Jurkat, Clone E6-1 (cell line): ENCODE measurements at regions not wholly inside any gene's neighbourhood (a gene's known extent, or its start where the extent isn't known, plus 50 kb on each side); places are given as distances from the start of the nearest gene placed in this dataset.
"Not testable (repeated sequence)": the region's sequence is repeated elsewhere in the genome, so short reads cannot be mapped to it uniquely, and the experiment has no call there.

ENCODE experiments used
- DNase-seq: peaks from one replicate; pipeline ENCODE4 v3.0.0-alpha.2; 2011; ENCODE audit warnings: low read depth, low spot score
- H3K4me3 ChIP-seq: 2 replicates; pipeline ENCODE4 v1.5.1; 2011; ENCODE audit warnings: mild to moderate bottlenecking, low read length, control low read depth, moderate library complexity

DNA sequence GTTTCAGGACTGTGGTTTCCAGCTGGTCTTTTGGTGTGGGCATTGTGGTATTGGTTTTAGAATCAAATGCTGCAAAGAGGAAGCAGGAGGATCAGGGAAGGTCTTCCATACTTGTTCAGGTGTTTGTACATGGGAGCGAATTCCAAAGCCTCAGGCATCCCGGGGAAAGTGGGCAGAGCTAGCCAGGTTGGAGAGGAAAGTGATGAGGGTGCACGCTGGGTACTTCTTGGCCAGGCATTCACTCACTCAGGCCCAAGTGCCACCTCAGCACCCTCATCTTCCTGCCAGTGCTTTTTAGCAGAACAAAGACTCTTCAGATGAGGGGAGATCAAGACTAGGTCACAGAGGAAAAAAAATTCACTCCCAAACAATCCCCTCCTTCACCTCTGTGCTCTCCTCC, 241.1 kb upstream of the TBX18 start:
- no peak overlapping the region for H3K4me3 ChIP-seq
- DNase-seq, result no peak

DNA sequence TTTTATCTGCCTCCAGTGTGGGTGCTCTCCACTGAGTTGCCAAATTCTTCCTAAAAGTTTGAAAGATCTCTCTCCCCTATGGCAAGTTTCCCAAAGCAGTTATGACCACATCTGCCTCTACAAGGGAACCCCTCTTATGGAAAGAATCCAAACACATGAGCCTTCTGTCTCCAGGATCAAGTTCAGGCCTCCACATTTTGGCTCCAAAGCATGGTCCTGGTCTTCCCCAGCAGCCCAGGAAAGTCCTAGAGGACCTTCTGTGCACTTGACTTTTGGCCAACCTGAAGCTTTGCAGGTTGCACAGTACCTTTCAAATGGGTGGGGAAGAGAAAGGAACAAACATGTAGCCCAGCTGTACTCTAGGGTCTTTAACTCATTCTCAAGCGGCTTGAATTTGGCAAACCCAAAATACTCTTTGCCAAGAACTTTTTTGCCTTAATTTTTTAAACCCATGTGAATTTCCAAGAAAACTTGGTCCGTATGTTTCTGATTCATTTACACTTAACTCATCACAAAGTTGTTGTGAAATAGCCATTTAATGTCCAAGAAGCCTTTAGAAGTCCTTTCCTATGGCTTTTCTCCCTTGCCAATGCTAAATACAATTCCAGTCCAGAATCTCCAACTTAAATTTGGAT, 240.1 kb upstream of the TBX18 start:
- H3K4me3 ChIP-seq, result no peak overlapping the region
- DNase-seq, result no peak

DNA sequence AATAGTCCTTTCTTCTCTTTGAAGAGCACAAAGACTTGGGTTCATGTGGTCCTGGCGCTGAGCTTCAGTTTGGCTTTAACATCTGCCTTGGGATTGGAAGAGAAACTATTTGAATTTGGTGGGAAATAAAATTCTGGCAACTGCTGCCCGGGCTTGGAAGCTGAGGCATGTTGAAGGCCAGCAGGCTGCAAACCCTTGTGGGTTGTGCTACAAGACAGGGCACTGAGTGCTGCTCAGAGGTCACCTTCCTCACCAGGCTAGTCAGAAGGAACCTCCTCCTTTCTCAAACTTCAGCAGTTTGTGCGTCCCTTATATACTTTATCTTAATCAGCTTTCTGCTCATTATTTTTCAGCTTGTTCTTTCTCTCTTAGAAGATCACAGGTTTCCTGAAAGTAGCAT, 238.4 kb upstream of the TBX18 start:
- no peak for DNase-seq
- no peak overlapping the region for H3K4me3 ChIP-seq

DNA sequence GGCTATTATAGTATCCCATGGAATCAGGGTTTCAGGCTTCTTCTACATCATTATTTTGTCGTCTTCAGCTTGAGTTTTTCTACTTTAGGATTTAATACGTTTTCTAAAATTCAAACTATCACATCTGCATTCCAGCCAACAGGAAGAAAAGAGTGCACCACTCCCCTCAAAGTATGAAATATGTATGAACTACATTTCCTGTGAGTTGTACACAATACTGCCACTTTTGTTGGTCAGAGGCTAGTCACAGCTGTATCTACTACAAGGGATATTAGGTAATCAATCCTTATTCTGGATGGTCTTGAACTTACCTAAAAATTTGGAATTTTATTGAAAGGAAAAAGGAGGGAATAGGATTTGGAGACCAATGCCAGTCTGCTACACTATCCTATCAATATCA, 235.6 kb upstream of the TBX18 start:
- H3K4me3 ChIP-seq, result no peak overlapping the region
- DNase-seq, result no peak

DNA sequence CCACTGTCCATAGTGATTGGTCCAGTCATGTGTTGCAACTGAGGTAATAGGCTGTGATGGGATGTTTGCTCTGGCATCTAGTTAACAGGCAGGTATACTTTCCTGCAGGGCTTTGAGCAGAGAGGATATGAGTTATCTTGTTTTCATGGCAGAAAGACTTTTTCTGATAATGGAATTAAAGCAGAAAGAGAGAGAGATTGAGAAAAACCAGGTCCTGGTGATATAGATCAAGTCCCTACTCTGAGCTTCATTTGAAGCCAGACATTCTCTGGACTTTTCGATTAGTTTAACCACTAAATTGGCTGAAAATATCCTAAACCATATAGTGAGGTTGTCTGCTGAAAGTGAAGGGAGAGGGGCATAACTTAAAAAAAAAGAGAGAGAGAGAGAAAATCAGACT, 233.8 kb upstream of the TBX18 start:
- no peak for DNase-seq
- H3K4me3 ChIP-seq, result no peak overlapping the region

DNA sequence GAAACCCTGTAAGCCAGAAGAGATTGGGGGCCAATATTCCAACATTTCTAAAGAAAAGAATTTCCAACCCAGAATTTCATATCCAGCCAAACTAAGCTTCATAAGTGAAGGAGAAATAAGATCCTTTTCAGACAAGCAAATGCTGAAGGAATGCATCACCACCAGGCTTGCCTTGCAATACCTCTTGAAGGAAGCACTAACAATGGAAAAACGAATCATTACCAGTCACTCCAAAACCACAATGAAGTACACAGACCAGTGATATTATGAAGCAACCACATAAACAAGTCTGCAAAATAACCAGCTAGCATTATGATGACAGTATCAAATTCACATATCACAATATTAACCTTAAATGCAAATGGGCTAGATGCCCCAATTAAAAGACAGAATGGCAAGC, 224.4 kb upstream of the TBX18 start:
- H3K4me3 ChIP-seq, DNase-seq: not testable (repeated sequence)

DNA sequence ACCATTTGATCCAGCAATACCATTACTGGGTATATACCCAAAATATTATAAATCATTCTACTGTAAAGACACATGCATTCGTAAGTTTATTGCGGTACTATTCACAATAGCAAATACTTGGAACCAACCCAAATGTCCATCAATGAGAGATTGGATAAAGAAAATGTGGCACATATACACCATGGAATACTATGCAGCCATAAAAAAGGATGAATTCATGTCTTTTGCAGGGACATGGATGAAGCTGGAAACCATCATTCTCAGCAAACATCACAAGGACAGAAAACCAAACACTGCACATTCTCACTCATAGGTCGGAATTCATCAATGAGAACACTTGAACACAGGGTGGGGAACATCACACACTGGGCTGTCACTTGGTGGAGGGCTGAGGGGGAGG, 221.1 kb upstream of the TBX18 start:
- not testable (repeated sequence) for DNase-seq, H3K4me3 ChIP-seq

DNA sequence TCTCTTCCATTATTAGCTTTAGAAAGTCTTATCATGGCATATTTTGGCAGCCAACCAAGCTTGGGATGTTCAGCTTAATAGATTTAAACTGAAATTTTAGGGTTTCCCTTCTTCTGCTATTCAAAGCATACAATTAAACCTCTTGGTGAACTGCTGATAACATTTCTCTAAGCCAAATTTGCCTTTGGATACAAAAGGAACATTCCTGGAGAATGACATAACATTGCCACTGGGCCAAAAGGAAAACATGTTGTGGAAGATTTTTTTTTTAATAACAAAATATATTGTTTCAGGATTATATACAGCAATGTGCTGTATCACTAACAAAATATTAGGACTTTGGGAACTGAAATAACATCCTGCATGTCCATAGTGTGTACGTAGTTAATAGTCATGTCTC, 215.1 kb upstream of the TBX18 start:
- H3K4me3 ChIP-seq, result no peak overlapping the region
- no peak for DNase-seq

DNA sequence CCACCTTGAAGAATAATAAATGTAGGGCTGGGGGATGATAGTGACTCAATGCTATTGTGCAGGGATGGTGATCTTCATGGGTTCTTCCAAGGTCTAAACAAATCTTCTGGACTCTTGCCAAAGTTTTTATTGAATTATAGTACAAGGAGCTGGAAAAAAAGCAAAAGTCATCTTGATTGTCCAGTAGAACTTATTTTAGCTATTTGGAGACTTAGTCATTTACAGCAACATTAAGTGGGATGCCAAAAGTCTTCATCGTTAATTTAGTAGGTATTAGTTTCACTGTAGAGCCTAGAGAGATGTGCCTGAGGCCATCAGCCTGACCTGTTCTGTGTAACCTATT, 212.9 kb upstream of the TBX18 start:
- no peak overlapping the region for H3K4me3 ChIP-seq
- DNase-seq, result no peak

DNA sequence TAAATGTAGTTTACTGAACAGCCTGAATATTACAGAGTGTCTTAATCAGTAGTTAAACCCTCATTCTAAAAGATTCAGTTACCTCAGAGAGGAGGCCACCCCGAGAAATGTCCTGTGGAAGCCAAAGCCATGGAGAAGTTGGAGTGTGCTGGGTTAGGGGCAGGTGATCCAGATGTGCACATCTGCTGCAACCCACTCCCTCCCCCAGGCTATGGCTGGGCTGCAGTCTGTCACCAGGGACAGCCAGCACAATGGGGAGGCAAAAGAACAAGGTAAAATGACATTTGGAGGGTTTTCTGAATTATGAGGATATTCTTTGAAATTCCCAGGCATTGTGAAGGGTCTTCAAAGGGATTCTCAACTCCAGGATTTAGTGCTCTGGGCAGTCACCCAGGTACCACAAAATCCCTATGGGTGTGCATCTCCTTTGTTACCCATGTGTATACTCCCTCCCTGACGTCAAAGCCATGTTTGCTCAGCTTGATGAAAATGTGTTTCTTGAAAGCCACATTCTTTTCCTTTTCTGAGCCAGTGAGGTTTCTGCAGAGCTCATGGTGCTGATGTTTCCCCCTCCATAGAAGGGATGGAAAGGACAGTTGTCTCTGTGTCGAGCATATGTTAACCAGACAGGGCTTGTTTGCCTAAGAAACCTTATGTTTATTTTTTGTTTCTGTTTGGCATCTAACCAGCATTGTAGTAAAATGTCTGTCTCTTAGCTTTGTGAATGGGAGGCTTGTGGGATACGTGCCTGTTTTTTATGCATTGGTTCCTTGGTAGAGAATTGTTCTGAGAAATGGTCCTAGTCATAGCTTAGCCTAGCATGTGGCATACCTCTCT, 212.3 kb upstream of the TBX18 start:
- DNase-seq, result no peak
- no peak overlapping the region for H3K4me3 ChIP-seq

DNA sequence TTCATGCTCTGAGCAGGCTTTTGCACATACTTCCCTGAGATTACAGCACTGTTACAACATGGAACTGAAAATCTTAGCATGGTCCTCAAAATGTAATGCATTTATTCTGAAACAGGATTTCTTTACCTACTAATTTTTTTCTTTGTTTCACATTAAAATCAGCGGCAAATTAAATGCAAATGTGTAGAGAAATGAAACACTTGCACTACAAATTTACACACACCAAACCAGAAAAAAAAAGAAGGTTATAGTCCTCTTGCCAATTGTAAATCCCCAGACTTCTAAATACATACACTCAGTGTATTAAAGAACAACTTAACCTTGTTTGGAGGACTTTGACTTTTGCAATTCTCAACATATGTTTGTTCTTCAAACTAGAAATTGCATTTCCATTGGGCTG, 210.9 kb upstream of the TBX18 start:
- DNase-seq, result no peak
- H3K4me3 ChIP-seq, result no peak overlapping the region

DNA sequence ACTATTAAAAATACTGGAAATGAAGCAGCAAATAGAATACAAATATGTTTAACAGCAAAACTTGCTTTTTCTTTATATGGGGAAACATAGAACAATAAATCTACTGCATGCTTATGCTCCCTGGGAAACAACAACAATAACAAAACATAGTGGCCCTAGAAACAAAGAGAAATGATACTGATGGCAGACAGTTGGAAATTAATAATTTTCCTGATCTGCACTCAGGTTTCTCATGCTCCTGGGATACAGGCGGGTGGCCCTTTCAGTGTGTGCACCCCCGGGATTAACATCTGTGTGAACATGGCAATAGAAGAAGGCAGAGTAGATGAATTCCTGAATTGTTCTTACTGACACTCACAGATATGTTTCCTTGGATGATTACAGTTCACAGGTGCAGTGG, 209.2 kb upstream of the TBX18 start:
- no peak for DNase-seq
- no peak overlapping the region for H3K4me3 ChIP-seq

DNA sequence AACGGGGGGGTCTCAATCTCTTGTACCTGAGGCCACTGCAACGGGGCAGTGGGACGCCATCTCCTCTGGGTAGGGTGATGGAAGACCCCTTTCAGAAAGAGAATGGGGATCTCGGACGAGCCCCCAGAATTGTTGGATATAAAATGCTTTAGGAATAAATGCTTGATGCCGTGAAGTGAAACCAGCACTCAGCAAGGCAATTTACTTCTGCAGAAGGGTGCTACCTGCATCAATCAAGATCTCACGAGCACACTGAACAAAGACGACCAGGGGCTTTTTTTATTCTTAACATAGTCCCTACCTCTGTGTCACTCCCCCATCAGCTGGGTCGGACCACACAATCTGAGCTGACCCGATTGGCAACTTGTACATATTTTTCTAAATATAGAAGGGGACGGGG, 203.6 kb upstream of the TBX18 start:
- DNase-seq, result no peak
- H3K4me3 ChIP-seq, result no peak overlapping the region

DNA sequence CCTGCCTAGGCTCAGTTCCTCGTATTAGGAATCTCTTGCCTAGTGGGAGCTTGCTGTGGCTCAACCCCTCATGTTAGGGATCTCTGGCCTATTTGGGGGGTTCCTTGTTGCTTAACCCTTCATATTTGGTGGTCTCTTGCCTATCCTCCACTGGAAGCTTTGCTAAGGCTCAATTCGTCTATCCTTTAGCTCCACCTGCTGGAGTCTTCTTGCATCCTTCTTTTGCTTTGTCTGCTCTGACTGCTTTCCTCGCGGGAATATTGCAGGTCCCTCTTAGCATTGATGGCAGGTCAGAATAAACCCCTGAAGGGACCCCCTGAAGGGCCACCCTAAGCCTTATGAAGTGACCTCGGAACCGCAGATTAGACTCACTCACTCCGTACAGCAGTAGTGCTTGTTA, 203.0 kb upstream of the TBX18 start:
- H3K4me3 ChIP-seq, result no peak overlapping the region
- DNase-seq, result peak; percentile 38

DNA sequence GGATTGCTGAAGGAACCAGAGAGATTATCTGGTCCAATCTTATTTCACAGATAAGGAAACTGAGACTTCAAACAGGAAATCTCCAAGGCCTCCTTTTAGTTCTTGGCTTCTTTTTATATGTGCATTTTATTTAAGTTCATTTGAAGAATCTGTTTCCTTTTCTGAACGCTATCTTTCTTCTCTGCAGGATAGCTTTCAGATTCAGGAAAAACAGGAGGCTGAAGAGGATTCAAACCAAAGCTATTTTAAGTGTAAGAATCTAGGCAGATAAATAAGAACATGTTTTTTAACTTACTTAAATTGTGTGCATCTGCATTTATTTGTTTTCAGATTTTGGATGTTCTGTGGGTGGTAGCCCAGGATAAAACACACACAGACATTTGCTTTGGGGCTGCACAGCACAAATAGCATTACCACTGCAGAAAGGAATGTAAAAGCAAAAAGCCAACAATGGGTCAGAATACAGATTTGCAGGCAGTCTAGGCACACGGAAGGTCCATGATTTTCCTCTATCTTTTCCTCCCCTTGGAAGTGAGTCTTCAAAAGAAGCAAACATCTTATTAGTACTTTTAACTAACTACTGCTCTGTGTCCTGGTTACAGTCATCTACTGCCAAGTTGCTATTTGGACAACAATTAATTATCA, 188.8 kb upstream of the TBX18 start:
- DNase-seq, result no peak
- H3K4me3 ChIP-seq, result no peak overlapping the region

DNA sequence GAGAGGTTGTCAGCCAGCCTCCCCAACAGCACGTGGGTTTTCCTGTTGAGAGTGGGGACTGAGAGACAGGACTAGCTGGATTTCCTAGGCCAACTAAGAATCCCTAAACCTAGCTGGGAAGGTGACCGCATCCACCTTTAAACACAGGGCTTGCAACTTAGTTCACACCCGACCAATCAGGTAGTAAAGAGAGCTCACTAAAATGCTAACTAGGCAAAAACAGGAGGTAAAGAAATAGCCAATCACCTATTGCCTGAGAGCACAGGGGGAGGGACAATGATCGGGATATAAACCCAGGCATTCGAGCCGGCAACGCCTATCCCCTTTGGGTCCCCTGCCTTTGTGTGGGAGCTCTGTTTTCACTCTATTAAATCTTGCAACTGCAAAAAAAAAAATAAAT, 180.5 kb upstream of the TBX18 start:
- not testable (repeated sequence) for DNase-seq

DNA sequence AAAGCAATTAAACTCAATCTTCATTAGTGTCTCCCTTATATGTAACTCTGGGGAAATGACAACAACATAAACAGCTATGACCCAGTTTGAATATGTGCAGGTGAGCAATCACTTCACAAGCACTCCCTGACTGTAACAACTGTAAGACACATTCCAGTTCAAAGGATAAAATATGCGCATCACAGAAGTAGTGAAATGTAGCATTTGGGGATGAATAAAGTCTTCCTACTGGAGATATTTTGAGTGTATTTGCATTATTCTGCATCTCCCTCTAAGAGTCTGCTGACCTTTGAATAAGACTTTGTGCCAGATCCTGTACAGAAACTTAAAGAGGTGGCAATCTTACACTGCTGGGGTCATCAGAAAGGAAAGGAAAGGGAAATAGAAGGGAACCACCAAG, 179.5 kb upstream of the TBX18 start:
- H3K4me3 ChIP-seq, result no peak overlapping the region
- no peak for DNase-seq

More for the DNA sequence above, 180.5 kb upstream of the TBX18 start:
- not testable (repeated sequence) for H3K4me3 ChIP-seq

DNA sequence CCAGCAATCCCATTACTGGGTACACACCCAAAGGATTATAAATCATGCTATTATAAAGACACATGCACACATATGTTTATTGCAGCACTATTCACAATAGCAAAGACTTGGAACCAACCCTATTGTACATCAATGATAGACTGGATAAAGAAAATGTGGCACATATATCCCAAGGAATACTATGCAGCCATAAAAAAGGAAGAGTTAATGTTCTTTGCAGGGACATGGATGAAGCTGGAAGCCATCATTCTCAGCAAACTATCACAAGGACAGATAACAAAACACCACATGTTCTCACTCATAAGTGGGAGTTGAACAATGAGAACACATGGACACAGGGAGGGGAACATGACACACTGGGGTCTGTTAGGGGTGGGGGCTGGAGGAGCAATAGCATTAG, 177.2 kb upstream of the TBX18 start:
- not testable (repeated sequence) for H3K4me3 ChIP-seq, DNase-seq

DNA sequence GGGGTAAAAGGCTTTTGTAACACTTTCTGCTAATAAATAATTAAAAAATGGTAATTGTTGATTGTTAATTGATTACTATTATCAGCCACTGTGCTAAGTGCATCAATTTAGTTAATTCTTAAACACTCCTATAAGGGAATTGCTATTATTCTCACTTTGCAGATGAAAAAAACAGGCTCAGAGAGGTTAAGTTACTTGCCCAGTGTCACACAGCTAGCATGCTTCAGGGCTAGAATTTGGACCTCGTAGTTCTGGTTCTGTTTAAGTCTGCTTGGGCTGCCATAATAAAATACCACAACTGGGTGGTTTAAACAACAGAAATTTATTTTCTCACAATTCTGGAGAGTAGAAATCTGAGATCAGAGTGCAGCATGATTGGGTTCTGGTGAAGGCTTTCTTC, 164.8 kb upstream of the TBX18 start:
- H3K4me3 ChIP-seq, result no peak overlapping the region
- no peak for DNase-seq

DNA sequence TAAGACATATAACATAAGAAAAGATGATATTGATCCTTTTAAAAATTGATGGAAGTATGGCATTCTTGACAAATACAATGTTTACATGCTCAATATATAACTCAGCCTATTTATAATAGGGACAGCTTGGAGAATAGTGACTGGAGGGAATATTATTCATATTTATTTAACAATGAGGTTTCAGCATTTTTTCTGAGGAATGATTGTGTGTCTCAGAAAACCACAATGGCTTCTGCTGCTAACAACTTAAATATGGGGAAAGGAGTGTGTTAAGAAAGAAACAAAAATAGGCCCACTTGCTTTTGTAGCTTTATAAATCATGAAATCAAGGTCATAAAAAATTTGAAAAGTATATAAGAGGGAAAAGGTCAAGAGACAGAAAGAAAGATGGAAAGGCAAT, 163.2 kb upstream of the TBX18 start:
- no peak overlapping the region for H3K4me3 ChIP-seq
- no peak for DNase-seq
